PC-3 (cell line): ENCODE measurements at regions not wholly inside any gene's neighbourhood (a gene's known extent, or its start where the extent isn't known, plus 50 kb on each side); places are given as distances from the start of the nearest gene placed in this dataset.

Source experiments
- ATAC-seq: fragments of 200-7000 bp; cut with Tn5 transposase; 2 replicates; pipeline ENCODE4 v1.9.1; 2020; ENCODE audit warnings: mild to moderate bottlenecking, moderate library complexity
- BruUV-seq: library from RNA; stranded (reverse); fragments of 400-500 nt; replicated peaks from 2 replicates; lab custom pipeline; 2021; lab: Mats Ljungman, UMichigan
- CTCF ChIA-PET: fragments of 300-600 bp; sonication (Branson Sonifier 250); formaldehyde crosslinking; loops from one replicate; lab custom pipeline; 2022; ENCODE audit warnings: antibody characterized with exemption; lab: Charles Lee
- POLR2A ChIA-PET: fragments of 300-600 bp; sonication (Branson Sonifier 250); formaldehyde crosslinking; loops from one replicate; lab custom pipeline; 2022; ENCODE audit warnings: antibody characterized with exemption; ENCODE audit not compliant: unreplicated experiment; lab: Charles Lee
- DNase-seq: peaks from one replicate; pipeline ENCODE4 v3.0.0-alpha.2; 2015
- H2AFZ ChIP-seq: fragments of 300-600 bp; sonication (generic); 2 replicates; pipeline ENCODE4 v1.6.0; 2016; ENCODE audit warnings: antibody characterized with exemption, low read length
- H3F3A ChIP-seq: fragments of 300-600 bp; sonication (generic); one replicate; pipeline ENCODE4 v1.6.0; 2017; ENCODE audit warnings: antibody characterized with exemption, low read length, control low read depth, mild to moderate bottlenecking; ENCODE audit not compliant: unreplicated experiment
- H3K27ac ChIP-seq: fragments of 300-600 bp; sonication (generic); 2 replicates; pipeline ENCODE4 v1.5.1; 2016; ENCODE audit warnings: mild to moderate bottlenecking, low read length
- H3K27me3 ChIP-seq: fragments of 300-600 bp; sonication (generic); 2 replicates; pipeline ENCODE4 v1.6.1; 2016; ENCODE audit warnings: low read length, mixed read lengths
- H3K36me3 ChIP-seq: fragments of 300-600 bp; sonication (generic); 2 replicates; pipeline ENCODE4 v1.6.1; 2016; ENCODE audit warnings: low read depth, mixed run types, low read length, mixed read lengths
- H3K4me1 ChIP-seq: fragments of 300-600 bp; sonication (generic); 2 replicates; pipeline ENCODE4 v1.5.1; 2016; ENCODE audit warnings: low read length; ENCODE audit not compliant: insufficient read depth
- H3K4me2 ChIP-seq: fragments of 300-600 bp; sonication (generic); 2 replicates; pipeline ENCODE4 v1.6.0; 2016; ENCODE audit warnings: low read length
- H3K4me3 ChIP-seq: fragments of 300-600 bp; sonication (generic); 2 replicates; pipeline ENCODE4 v1.5.1; 2016; ENCODE audit warnings: mild to moderate bottlenecking, low read length, mixed read lengths
- H3K79me2 ChIP-seq: fragments of 300-600 bp; sonication (generic); 2 replicates; pipeline ENCODE4 v1.6.1; 2017; ENCODE audit warnings: low read length, mixed read lengths
- H3K9ac ChIP-seq: fragments of 300-600 bp; sonication (generic); 2 replicates; pipeline ENCODE4 v1.6.0; 2016; ENCODE audit warnings: mild to moderate bottlenecking, low read length
- H3K9me2 ChIP-seq: fragments of 300-600 bp; sonication (generic); replicated peaks from 2 replicates; pipeline ENCODE4 v1.6.1; 2016; ENCODE audit warnings: mixed run types, low read length, mixed read lengths
- H3K9me3 ChIP-seq: fragments of 300-600 bp; sonication (generic); 2 replicates; pipeline ENCODE4 v1.6.1; 2016; ENCODE audit warnings: low read length, mixed read lengths
- H4K20me1 ChIP-seq: fragments of 300-600 bp; sonication (generic); 2 replicates; pipeline ENCODE4 v1.6.1; 2016; ENCODE audit warnings: low read length, mixed read lengths
- EZH2 ChIP-seq: fragments of 300-600 bp; sonication (generic); IDR thresholded peaks from one replicate; pipeline ENCODE4 v1.6.1; 2017; ENCODE audit warnings: antibody characterized with exemption, mild to moderate bottlenecking, low read length; ENCODE audit not compliant: unreplicated experiment
- EZH2phosphoT487 ChIP-seq: fragments of 300-600 bp; sonication (generic); IDR thresholded peaks from 2 replicates; pipeline ENCODE4 v1.6.1; 2018; ENCODE audit warnings: mild to moderate bottlenecking, antibody characterized with exemption, low read length, borderline replicate concordance
- intact Hi-C: fragments of 100-400 bp; cut with micrococcal nuclease; formaldehyde crosslinking; loops from 2 replicates; pipeline ENCODE4 v1.9.0; 2023
- TF ChIP-seq, protein P1 (sequence below): fragments of 300-600 bp; sonication (generic); conservative IDR thresholded peaks from 2 replicates; pipeline ENCODE4 v1.5.1; 2017; ENCODE audit warnings: antibody characterized with exemption, low read depth, mild to moderate bottlenecking, low read length

- intact Hi-C loops, result no loop called here
- POLR2A ChIA-PET, result no interaction called here
- H3K4me1 ChIP-seq, result no peaks in the 10 kb centered on the region
Observed at GRCh38 chr5:116766470-116766947, 191.9 kb upstream of the SEMA6A start.

GRCh38 chr5:116765441-116765840 lies 190.8 kb upstream of the SEMA6A start:
- no peaks in the 10 kb centered on the region for H3K27me3 ChIP-seq
- H3K9me3 ChIP-seq, result no peaks in the 10 kb centered on the region
- no peaks in the 10 kb centered on the region for H3F3A ChIP-seq
- no peak for TF ChIP-seq EZH2phosphoT487
- no peak for TF ChIP-seq EZH2
- TF ChIP-seq, protein P1, sequence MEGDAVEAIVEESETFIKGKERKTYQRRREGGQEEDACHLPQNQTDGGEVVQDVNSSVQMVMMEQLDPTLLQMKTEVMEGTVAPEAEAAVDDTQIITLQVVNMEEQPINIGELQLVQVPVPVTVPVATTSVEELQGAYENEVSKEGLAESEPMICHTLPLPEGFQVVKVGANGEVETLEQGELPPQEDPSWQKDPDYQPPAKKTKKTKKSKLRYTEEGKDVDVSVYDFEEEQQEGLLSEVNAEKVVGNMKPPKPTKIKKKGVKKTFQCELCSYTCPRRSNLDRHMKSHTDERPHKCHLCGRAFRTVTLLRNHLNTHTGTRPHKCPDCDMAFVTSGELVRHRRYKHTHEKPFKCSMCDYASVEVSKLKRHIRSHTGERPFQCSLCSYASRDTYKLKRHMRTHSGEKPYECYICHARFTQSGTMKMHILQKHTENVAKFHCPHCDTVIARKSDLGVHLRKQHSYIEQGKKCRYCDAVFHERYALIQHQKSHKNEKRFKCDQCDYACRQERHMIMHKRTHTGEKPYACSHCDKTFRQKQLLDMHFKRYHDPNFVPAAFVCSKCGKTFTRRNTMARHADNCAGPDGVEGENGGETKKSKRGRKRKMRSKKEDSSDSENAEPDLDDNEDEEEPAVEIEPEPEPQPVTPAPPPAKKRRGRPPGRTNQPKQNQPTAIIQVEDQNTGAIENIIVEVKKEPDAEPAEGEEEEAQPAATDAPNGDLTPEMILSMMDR, result no peak
- H4K20me1 ChIP-seq, result no peaks in the 10 kb centered on the region
- no peaks in the 10 kb centered on the region for H3K36me3 ChIP-seq
- H3K27ac ChIP-seq, result no peak overlapping the region
- no peak overlapping the region for H3K9ac ChIP-seq
- DNase-seq (no peak), ATAC-seq (no peak)
- CTCF ChIA-PET, result no interaction called here
- H3K4me2 ChIP-seq, result no peak overlapping the region
- POLR2A ChIA-PET, result no interaction called here
- H3K4me1 ChIP-seq, result no peaks in the 10 kb centered on the region
- H3K79me2 ChIP-seq, result no peaks in the 10 kb centered on the region
- intact Hi-C loops, result no loop called here
- no peak overlapping the region for H2AFZ ChIP-seq
- BruUV-seq, result no TSS peak
- H3K9me2 ChIP-seq, result no peaks in the 10 kb centered on the region
- no peak overlapping the region for H3K4me3 ChIP-seq

More at GRCh38 chr5:116766470-116766947, 191.9 kb upstream of the SEMA6A start:
- H2AFZ ChIP-seq, result no peak overlapping the region
- H3K4me2 ChIP-seq, result no peak overlapping the region
- no peaks in the 10 kb centered on the region for H3K9me3 ChIP-seq
- no peaks in the 10 kb centered on the region for H3K27me3 ChIP-seq
- no peak overlapping the region for H3K27ac ChIP-seq
- ATAC-seq, result no peak
- H3K9ac ChIP-seq, result no peak overlapping the region
- no peaks in the 10 kb centered on the region for H3K36me3 ChIP-seq
- CTCF ChIA-PET, result no interaction called here
- BruUV-seq, result no TSS peak
- H3K79me2 ChIP-seq, result no peaks in the 10 kb centered on the region
- H3F3A ChIP-seq, result no peaks in the 10 kb centered on the region
- TF ChIP-seq EZH2, result no peak
- no peaks in the 10 kb centered on the region for H3K9me2 ChIP-seq
- no peaks in the 10 kb centered on the region for H4K20me1 ChIP-seq
- no peak overlapping the region for H3K4me3 ChIP-seq
- peak; percentile 32 for DNase-seq

DNA sequence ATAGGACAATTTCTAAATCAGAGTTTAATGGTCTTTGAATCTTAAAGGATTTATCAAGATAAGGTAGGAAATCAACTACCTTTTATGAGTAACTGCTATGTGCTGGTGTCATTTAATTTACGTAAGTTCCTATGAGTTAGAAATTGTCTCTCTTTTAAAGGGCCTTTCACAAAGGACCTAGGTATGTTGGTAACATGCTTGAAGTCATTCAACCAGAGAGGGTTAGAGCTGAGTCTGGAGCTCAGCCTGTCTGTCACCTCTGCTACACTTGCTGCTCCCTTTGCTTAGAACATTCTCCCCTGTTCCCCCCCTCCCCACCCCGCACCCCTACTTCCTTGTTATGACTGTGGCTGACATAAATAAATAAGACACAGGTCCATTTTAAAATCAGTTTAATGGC lies 190.3 kb upstream of the SEMA6A start:
- ChIA-PET CTCF (no interaction called here), POLR2A (no interaction called here)
- H3K9ac ChIP-seq, result no peak overlapping the region
- no peaks in the 10 kb centered on the region for H3K9me3 ChIP-seq
- H3K27me3 ChIP-seq, result no peaks in the 10 kb centered on the region
- TF ChIP-seq EZH2phosphoT487 (no peak), EZH2 (no peak)
- TF ChIP-seq, protein P1, result no peak
- H2AFZ ChIP-seq, result no peak overlapping the region
- H3K4me1 ChIP-seq, result no peaks in the 10 kb centered on the region
- BruUV-seq, result no TSS peak
- H3F3A ChIP-seq, result no peaks in the 10 kb centered on the region
- H4K20me1 ChIP-seq, result no peaks in the 10 kb centered on the region
- H3K9me2 ChIP-seq, result no peaks in the 10 kb centered on the region
- H3K27ac ChIP-seq, result no peak overlapping the region
- ATAC-seq (no peak), DNase-seq (no peak)
- H3K36me3 ChIP-seq, result no peaks in the 10 kb centered on the region
- H3K79me2 ChIP-seq, result no peaks in the 10 kb centered on the region
- no peak overlapping the region for H3K4me2 ChIP-seq
- no peak overlapping the region for H3K4me3 ChIP-seq
- intact Hi-C loops, result no loop called here
